HG03135 (cell line): ENCODE measurements at regions not wholly inside any gene's neighbourhood (a gene's known extent, or its start where the extent isn't known, plus 50 kb on each side); places are given as distances from the start of the nearest gene placed in this dataset.
"Not testable (repeated sequence)": the region's sequence is repeated elsewhere in the genome, so short reads cannot be mapped to it uniquely, and the experiment has no call there.

ENCODE experiments used
- ATAC-seq: cut with Tn5 transposase; IDR thresholded peaks from one replicate; pipeline ENCODE4 v1.9.1; 2021; ENCODE audit warnings: mild to moderate bottlenecking, moderate library complexity; ENCODE audit not compliant: unreplicated experiment

- not testable (repeated sequence) for ATAC-seq
Observed at GRCh38 chr4:11996581-11996980, 567.9 kb upstream of the HS3ST1 start.

GRCh38 chr4:11976726-11977263 lies 548.1 kb upstream of the HS3ST1 start:
- ATAC-seq: no peak

- no peak for ATAC-seq
Observed at GRCh38 chr4:11973270-11973669, 544.6 kb upstream of the HS3ST1 start.

- no peak for ATAC-seq
Observed at GRCh38 chr4:11970754-11971153, 542.1 kb upstream of the HS3ST1 start.

GRCh38 chr4:11966782-11967181 lies 538.1 kb upstream of the HS3ST1 start:
- no peak for ATAC-seq

GRCh38 chr4:11954093-11954492 lies 525.4 kb upstream of the HS3ST1 start:
- no peak for ATAC-seq

- no peak for ATAC-seq
Observed at GRCh38 chr4:11949355-11949754, 520.7 kb upstream of the HS3ST1 start.

GRCh38 chr4:11947629-11948028 lies 518.9 kb upstream of the HS3ST1 start:
- ATAC-seq: not testable (repeated sequence)

GRCh38 chr4:11937941-11938340 lies 509.2 kb upstream of the HS3ST1 start:
- ATAC-seq: no peak

GRCh38 chr4:11931266-11931820 lies 502.6 kb upstream of the HS3ST1 start:
- ATAC-seq: no peak

- no peak for ATAC-seq
Observed at GRCh38 chr4:11929080-11929479, 500.4 kb upstream of the HS3ST1 start.

- no peak for ATAC-seq
Observed at GRCh38 chr4:11919316-11919715, 490.6 kb upstream of the HS3ST1 start.

GRCh38 chr4:11914406-11914805 lies 485.7 kb upstream of the HS3ST1 start:
- no peak for ATAC-seq

GRCh38 chr4:11912886-11913285 lies 484.2 kb upstream of the HS3ST1 start:
- ATAC-seq: no peak

GRCh38 chr4:11910812-11911211 lies 482.1 kb upstream of the HS3ST1 start:
- no peak for ATAC-seq

GRCh38 chr4:11908712-11909111 lies 480.0 kb upstream of the HS3ST1 start:
- no peak for ATAC-seq

GRCh38 chr4:11908205-11908604 lies 479.5 kb upstream of the HS3ST1 start:
- no peak for ATAC-seq

GRCh38 chr4:11904846-11905739 lies 476.4 kb upstream of the HS3ST1 start:
- no peak for ATAC-seq

- no peak for ATAC-seq
Observed at GRCh38 chr4:11904117-11904535, 475.4 kb upstream of the HS3ST1 start.

GRCh38 chr4:11901089-11901488 lies 472.4 kb upstream of the HS3ST1 start:
- no peak for ATAC-seq

GRCh38 chr4:11900359-11900758 lies 471.7 kb upstream of the HS3ST1 start:
- ATAC-seq: no peak

GRCh38 chr4:11898796-11899195 lies 470.1 kb upstream of the HS3ST1 start:
- ATAC-seq: no peak
